Activated CD4-positive, alpha-beta T cell treated with anti-CD3 and anti-CD28 coated beads, Interleukin-2, amount 10 ng/mL, durations not matched to agents 24 days and 14 days (primary cell): ENCODE measurements at regions not wholly inside any gene's neighbourhood (a gene's known extent, or its start where the extent isn't known, plus 50 kb on each side); places are given as distances from the start of the nearest gene placed in this dataset.

Source experiments
- DNase-seq: peaks from one replicate; pipeline ENCODE4 v3.0.0; 2022
- H3K27ac Mint-ChIP-seq: one replicate; pipeline ENCODE4 v1.8.0; 2022; ENCODE audit warnings: mild to moderate bottlenecking, mixed read lengths
- H3K27me3 Mint-ChIP-seq: one replicate; pipeline ENCODE4 v1.8.0; 2022; ENCODE audit warnings: mixed read lengths
- H3K36me3 Mint-ChIP-seq: one replicate; pipeline ENCODE4 v1.8.0; 2022; ENCODE audit warnings: low read depth, mild to moderate bottlenecking, mixed read lengths
- H3K4me1 Mint-ChIP-seq: one replicate; pipeline ENCODE4 v1.8.0; 2021; ENCODE audit warnings: mixed read lengths
- H3K4me3 Mint-ChIP-seq: one replicate; pipeline ENCODE4 v1.8.0; 2022; ENCODE audit warnings: mild to moderate bottlenecking, moderate library complexity, mixed read lengths
- H3K9me3 Mint-ChIP-seq: one replicate; pipeline ENCODE4 v1.8.0; 2021; ENCODE audit warnings: mixed read lengths
- intact Hi-C: fragments of 100-400 bp; cut with micrococcal nuclease; formaldehyde crosslinking; loops from one replicate; pipeline ENCODE4 v1.15.1; 2023

GRCh38 chr17:68710976-68711375 lies 109.8 kb upstream of the FAM20A start:
- Mint-ChIP-seq H3K9me3 (no peaks in the 10 kb centered on the region), H3K4me1 (no peaks in the 10 kb centered on the region), H3K36me3 (no peaks in the 10 kb centered on the region), H3K4me3 (no peak overlapping the region), H3K27ac (no peak overlapping the region), H3K27me3 (peaks cover 7% of the 10 kb centered on the region)
- no peak for DNase-seq
- intact Hi-C loops = no loop called here

DNA sequence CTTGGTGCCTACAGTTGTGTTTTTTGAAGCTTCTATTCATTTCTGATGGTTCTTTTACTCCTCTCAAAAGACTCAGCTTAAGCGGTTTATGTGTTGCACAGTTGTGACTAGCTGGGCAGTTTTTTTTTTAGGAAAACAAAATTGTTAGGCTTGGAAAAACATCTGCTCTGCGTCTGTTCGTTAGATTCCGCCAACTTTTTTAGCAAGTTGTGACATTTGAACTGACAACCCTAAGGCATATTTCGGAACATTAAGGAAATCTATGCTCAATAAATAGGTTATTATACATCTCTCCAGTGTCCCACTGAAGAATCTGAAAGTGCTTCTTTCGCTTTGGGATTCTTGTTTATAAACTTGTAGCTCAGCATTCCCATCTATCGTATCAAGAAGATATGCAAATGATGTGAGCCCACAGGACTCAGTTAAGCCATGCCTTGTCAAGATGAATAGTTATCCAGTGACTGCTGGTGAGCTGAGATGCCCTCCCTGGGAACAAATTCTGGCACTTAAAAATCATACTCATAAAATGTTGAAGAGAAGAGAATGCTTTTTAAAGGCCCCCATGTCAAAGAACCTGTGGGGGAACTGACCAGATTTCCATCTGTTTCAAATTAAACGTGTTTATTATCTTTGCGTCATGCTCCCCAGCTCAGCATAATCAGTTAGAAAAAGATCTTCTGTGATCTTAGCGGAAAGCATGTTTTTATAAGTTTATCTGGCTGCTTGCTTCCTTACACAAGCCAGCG lies 109.0 kb upstream of the FAM20A start:
- Mint-ChIP-seq H3K4me3 (no peak overlapping the region), H3K27ac (no peak overlapping the region), H3K9me3 (no peaks in the 10 kb centered on the region), H3K27me3 (peaks cover 3% of the 10 kb centered on the region), H3K36me3 (no peaks in the 10 kb centered on the region), H3K4me1 (no peaks in the 10 kb centered on the region)
- intact Hi-C loops = no loop called here
- no peak for DNase-seq

GRCh38 chr17:68709461-68709860 lies 108.3 kb upstream of the FAM20A start:
- no peaks in the 10 kb centered on the region for H3K4me1 Mint-ChIP-seq
- intact Hi-C loops = no loop called here
- no peak for DNase-seq
- no peaks in the 10 kb centered on the region for H3K36me3 Mint-ChIP-seq
- peaks cover 3% of the 10 kb centered on the region for H3K27me3 Mint-ChIP-seq
- no peak overlapping the region for H3K27ac Mint-ChIP-seq
- no peak overlapping the region for H3K4me3 Mint-ChIP-seq
- no peaks in the 10 kb centered on the region for H3K9me3 Mint-ChIP-seq

DNA sequence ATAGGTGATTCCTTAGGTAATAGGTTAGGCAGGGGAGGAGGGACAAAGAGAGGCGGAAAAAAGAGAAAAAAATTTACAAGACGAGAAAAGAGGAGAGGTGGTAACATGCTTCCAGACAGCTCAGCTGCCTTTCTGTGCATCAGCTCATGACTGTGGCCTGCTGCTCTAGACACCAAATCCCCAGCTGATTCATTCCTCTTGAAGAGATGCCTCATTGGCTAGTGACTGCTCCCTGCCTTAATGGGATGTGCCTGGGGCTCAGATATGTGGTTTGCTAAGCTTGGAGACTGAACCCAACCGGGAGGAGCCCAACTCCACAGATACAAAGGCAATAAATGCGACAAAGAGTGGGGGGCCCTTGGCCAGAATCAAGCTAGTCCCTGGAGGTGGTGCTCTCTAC lies 105.9 kb upstream of the FAM20A start:
- H3K4me3 Mint-ChIP-seq = no peak overlapping the region
- H3K27me3 Mint-ChIP-seq = peaks cover 1% of the 10 kb centered on the region
- DNase-seq = no peak
- no peak overlapping the region for H3K27ac Mint-ChIP-seq
- no peaks in the 10 kb centered on the region for H3K9me3 Mint-ChIP-seq
- H3K36me3 Mint-ChIP-seq = no peaks in the 10 kb centered on the region
- intact Hi-C loops = no loop called here
- no peaks in the 10 kb centered on the region for H3K4me1 Mint-ChIP-seq

DNA sequence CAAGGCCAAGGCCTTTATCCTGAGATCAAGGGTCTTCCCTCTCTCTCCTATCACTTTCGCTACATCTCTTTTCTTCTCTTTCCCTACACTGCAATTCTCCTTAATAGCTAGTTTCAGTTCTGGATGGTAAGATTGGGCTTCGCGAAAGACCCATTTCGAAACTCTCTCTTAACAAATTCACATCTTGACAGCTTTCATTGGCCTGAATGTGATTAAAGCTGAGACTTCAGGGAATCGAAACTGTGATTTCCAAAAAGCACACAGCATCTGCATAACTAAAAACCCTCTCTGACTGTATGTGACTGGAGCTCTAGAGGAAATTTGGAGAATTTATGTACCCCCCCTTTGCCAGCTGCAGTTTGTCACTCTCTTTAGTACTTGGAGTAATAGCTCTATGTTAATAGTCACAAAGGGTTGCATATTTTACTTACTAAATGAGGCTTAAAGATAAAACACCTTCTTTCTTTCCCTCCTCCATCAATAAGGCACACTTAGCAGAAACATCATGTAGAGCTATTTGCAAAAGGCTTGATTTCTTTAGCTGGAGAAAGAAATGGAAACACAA lies 105.3 kb upstream of the FAM20A start:
- intact Hi-C loops = no loop called here
- no peaks in the 10 kb centered on the region for H3K9me3 Mint-ChIP-seq
- no peaks in the 10 kb centered on the region for H3K4me1 Mint-ChIP-seq
- no peak overlapping the region for H3K4me3 Mint-ChIP-seq
- H3K27ac Mint-ChIP-seq = no peak overlapping the region
- no peaks in the 10 kb centered on the region for H3K27me3 Mint-ChIP-seq
- DNase-seq = no peak
- no peaks in the 10 kb centered on the region for H3K36me3 Mint-ChIP-seq

- no peak overlapping the region for H3K4me3 Mint-ChIP-seq
- H3K36me3 Mint-ChIP-seq = no peaks in the 10 kb centered on the region
- DNase-seq = no peak
- peaks cover 1% of the 10 kb centered on the region for H3K27me3 Mint-ChIP-seq
- H3K4me1 Mint-ChIP-seq = no peaks in the 10 kb centered on the region
- intact Hi-C loops = no loop called here
- no peak overlapping the region for H3K27ac Mint-ChIP-seq
- H3K9me3 Mint-ChIP-seq = no peaks in the 10 kb centered on the region
These were observed 104.5 kb upstream of the FAM20A start for GRCh38 chr17:68705714-68706076.

DNA sequence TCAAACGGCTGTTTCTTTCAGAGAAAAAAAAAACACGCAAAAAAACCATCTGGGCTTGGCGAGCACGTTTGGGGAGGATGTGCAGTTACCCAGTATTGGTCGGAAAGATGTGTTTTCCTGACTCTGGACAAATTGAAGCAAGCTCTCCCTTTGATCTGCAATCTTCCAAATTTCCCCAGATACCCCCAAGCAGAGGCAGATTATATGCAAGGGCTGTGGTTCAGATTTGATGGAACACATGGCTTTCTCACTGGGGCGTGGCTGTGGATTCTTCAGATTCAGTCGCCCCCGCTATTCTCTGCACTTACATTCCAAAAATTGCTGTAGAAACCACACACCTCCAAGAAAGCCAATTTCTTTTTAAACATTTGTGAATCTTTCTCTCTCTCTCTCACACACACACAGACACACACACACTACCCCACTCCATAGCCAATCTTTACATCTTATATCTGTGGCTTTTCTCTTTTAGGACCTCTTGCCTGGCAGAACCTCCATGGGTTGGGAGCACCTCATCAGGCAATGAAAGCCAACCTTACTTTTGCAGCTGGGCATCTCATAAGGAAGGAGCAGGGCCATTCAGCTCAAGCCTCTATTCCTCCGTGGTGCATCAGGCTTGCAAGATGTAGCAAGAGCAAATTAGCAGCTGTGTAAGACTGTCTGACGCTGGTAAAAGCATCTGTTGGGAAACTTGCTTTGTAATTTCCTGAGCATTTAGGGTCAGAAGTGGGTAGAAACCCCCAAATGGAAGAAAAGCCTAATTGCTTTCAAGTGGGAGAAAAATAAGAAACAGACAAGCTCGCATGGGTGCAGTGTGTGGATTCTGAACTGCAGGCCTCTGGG lies 103.9 kb upstream of the FAM20A start:
- DNase-seq = no peak
- peaks cover 2% of the 10 kb centered on the region for H3K27me3 Mint-ChIP-seq
- H3K9me3 Mint-ChIP-seq = no peaks in the 10 kb centered on the region
- H3K27ac Mint-ChIP-seq = no peak overlapping the region
- no peaks in the 10 kb centered on the region for H3K4me1 Mint-ChIP-seq
- intact Hi-C loops = no loop called here
- no peak overlapping the region for H3K4me3 Mint-ChIP-seq
- no peaks in the 10 kb centered on the region for H3K36me3 Mint-ChIP-seq

- H3K4me1 Mint-ChIP-seq = no peaks in the 10 kb centered on the region
- no peaks in the 10 kb centered on the region for H3K9me3 Mint-ChIP-seq
- DNase-seq = no peak
- intact Hi-C loops = no loop called here
- no peak overlapping the region for H3K27ac Mint-ChIP-seq
- no peak overlapping the region for H3K4me3 Mint-ChIP-seq
- H3K36me3 Mint-ChIP-seq = no peaks in the 10 kb centered on the region
- peaks cover 4% of the 10 kb centered on the region for H3K27me3 Mint-ChIP-seq
These were observed 99.9 kb upstream of the FAM20A start for GRCh38 chr17:68701046-68701445.

GRCh38 chr17:68700421-68700820 lies 99.3 kb upstream of the FAM20A start:
- no peaks in the 10 kb centered on the region for H3K9me3 Mint-ChIP-seq
- no peak overlapping the region for H3K4me3 Mint-ChIP-seq
- no peak for DNase-seq
- intact Hi-C loops = no loop called here
- H3K36me3 Mint-ChIP-seq = no peaks in the 10 kb centered on the region
- H3K27ac Mint-ChIP-seq = no peak overlapping the region
- peaks cover 4% of the 10 kb centered on the region for H3K27me3 Mint-ChIP-seq
- no peaks in the 10 kb centered on the region for H3K4me1 Mint-ChIP-seq

DNA sequence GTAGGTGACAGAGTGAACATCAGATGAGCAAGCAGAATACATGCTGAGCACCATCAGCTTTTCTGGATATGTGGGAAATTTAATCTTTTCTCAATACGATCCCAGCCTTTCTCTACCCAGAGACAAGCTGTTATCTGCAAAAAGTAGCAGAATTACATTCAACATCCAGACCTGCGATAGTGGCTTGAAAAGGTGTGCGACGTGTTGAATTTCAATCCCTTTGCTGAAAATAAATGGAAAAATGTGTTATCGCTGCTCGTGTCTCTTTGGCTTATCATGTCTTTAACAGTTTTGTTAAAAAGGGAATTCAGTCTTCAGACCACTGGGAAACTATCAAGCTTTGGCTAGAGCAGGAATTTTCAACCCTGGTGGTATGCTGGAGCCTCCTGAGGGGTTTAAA lies 98.8 kb upstream of the FAM20A start:
- intact Hi-C loops = no loop called here
- DNase-seq = no peak
- no peak overlapping the region for H3K4me3 Mint-ChIP-seq
- H3K9me3 Mint-ChIP-seq = no peaks in the 10 kb centered on the region
- no peak overlapping the region for H3K27ac Mint-ChIP-seq
- H3K27me3 Mint-ChIP-seq = peaks cover 4% of the 10 kb centered on the region
- no peaks in the 10 kb centered on the region for H3K4me1 Mint-ChIP-seq
- H3K36me3 Mint-ChIP-seq = no peaks in the 10 kb centered on the region

DNA sequence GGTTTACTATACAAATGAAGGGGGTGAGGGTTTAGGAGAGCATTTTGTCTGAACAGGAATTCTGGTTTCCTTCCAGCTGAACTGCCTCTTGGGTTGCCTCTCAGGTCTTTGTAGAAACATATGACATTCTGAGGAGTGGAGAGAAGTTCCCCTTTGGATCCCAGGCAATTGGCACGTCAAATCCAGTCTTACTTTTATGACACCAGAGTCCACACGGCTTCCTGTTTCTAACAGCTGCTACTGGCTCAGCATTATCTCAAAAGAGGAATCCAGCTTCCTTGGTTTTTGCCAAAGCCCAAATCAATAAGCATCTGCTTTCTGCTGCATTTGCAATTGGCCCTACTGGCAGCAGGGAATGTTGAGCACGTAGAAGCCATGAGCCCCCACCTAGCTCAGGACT lies 97.6 kb upstream of the FAM20A start:
- Mint-ChIP-seq H3K4me1 (no peaks in the 10 kb centered on the region), H3K9me3 (no peaks in the 10 kb centered on the region), H3K27ac (no peak overlapping the region), H3K36me3 (no peaks in the 10 kb centered on the region), H3K4me3 (no peak overlapping the region), H3K27me3 (peaks cover 4% of the 10 kb centered on the region)
- intact Hi-C loops = no loop called here
- DNase-seq = no peak

- H3K36me3 Mint-ChIP-seq = no peaks in the 10 kb centered on the region
These were observed 96.7 kb upstream of the FAM20A start for GRCh38 chr17:68697850-68698361.

DNA sequence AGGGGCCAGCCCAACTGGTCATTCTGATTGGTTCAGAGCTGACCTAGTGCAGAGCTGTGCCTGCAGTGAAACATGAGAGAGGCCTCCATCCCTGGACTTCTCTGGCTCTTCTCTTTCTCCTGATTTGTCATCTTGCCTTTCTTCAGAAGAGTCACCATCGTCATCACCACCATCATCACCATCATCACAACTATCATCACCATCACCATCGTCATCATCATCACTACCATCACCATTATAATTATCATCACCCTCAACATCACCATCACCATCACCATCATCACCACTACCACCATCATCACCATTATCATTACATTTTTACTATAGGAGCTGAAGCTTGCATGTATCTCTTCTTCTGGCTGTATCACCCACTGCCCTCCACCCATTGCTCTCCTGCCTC lies 94.5 kb upstream of the FAM20A start:
- H3K4me1 Mint-ChIP-seq = no peaks in the 10 kb centered on the region
- H3K27me3 Mint-ChIP-seq = peaks cover 2% of the 10 kb centered on the region
- no peak overlapping the region for H3K27ac Mint-ChIP-seq
- H3K36me3 Mint-ChIP-seq = no peaks in the 10 kb centered on the region
- DNase-seq = no peak
- H3K9me3 Mint-ChIP-seq = no peaks in the 10 kb centered on the region
- intact Hi-C loops = no loop called here
- no peak overlapping the region for H3K4me3 Mint-ChIP-seq

More at GRCh38 chr17:68697850-68698361, 96.7 kb upstream of the FAM20A start:
- Mint-ChIP-seq H3K27me3 (peaks cover 4% of the 10 kb centered on the region), H3K4me3 (no peak overlapping the region), H3K4me1 (no peaks in the 10 kb centered on the region), H3K9me3 (no peaks in the 10 kb centered on the region), H3K27ac (no peak overlapping the region)
- intact Hi-C loops = no loop called here
- no peak for DNase-seq

- Mint-ChIP-seq H3K4me3 (no peak overlapping the region), H3K36me3 (no peaks in the 10 kb centered on the region)
- DNase-seq = no peak
These were observed 93.8 kb upstream of the FAM20A start for GRCh38 chr17:68694791-68695485.

More at GRCh38 chr17:68694791-68695485, 93.8 kb upstream of the FAM20A start:
- H3K4me1 Mint-ChIP-seq = no peaks in the 10 kb centered on the region
- H3K9me3 Mint-ChIP-seq = no peaks in the 10 kb centered on the region
- peaks cover under 1% of the 10 kb centered on the region for H3K27me3 Mint-ChIP-seq
- no peak overlapping the region for H3K27ac Mint-ChIP-seq
- intact Hi-C loops = no loop called here
